Esophagus muscularis mucosa (tissue), 3 donors: ENCODE measurements at regions not wholly inside any gene's neighbourhood (a gene's known extent, or its start where the extent isn't known, plus 50 kb on each side); places are given as distances from the start of the nearest gene placed in this dataset.

ENCODE experiments used
- CTCF ChIP-seq, 3 experiments: fragments of 200-600 bp in 2 of 3; fragments of 450-650 bp in 1 of 3; sonication (generic) in 2 of 3; IDR thresholded peaks; one replicate each; pipeline ENCODE4 v1.5.1; 2017 to 2019; ENCODE audit warnings: antibody characterized with exemption in 3 of 3, mild to moderate bottlenecking in 2 of 3, moderate library complexity in 1 of 3
- POLR2A ChIP-seq: fragments of 450-650 bp; IDR thresholded peaks from one replicate; pipeline ENCODE4 v1.6.1; 2017; ENCODE audit warnings: antibody characterized with exemption, moderate library complexity, mild to moderate bottlenecking, low read depth

DNA sequence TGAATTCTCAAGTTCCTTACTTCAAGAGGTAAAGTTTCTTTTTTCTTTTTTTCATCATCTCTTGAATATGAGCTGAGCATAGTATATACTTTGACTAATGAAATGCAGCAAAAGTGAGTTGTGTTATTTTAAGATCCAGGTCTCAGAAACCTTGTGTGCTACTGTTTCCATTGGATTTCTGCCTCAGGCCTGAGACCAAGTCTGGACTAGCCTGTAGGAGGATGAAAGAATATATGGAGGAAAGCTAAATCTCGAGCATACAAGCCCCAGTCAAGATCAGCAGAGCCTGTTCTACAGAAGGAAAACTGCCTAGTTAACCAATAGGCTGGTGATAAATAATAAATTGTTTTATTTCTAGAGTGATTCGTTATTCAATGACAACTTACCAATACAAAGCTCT lies 652.5 kb downstream of the C12orf50 start:
- no peak for TF ChIP-seq CTCF (IDR thresholded peaks at IDR 0.05)
- no peak for TF ChIP-seq POLR2A
